Activated T-cell treated with anti-CD3 and anti-CD28 coated beads for 1 hour (primary cell): ENCODE measurements at regions not wholly inside any gene's neighbourhood (a gene's known extent, or its start where the extent isn't known, plus 50 kb on each side); places are given as distances from the start of the nearest gene placed in this dataset.

Experiments
- DNase-seq: peaks from one replicate; pipeline ENCODE4 v3.0.0-alpha.2; 2020; ENCODE audit warnings: low read depth

DNA sequence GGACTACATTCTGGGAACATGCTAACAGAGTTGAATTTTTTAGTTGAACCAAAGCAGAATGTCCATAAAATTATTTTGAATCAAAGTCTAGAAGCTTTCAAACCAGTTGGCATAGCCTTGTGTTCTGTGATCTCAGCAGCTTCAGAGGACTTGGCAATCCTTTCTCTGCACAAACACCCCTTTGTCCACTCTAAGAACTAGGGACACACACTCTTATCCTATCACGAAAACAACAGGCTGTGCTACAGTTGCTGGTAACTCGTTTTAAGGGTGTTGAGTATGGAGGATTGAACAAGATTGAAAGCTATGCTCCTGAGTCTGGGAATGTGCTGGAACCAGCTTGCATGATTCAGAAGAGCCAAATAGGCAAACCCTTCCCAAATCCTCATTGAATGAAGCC, 76.4 kb upstream of the PRSS58 start:
- DNase-seq: no peak

DNA sequence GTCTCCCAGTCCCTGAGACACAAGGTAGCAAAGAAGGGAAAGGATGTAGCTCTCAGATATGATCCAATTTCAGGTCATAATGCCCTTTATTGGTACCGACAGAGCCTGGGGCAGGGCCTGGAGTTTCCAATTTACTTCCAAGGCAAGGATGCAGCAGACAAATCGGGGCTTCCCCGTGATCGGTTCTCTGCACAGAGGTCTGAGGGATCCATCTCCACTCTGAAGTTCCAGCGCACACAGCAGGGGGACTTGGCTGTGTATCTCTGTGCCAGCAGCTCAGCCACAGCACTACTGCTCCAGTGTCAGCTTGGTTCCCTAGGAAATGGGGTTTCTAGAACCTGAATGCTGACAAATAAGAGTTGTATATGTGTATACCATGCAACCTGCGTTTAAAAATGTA, 74.6 kb upstream of the PRSS58 start:
- no peak for DNase-seq

DNA sequence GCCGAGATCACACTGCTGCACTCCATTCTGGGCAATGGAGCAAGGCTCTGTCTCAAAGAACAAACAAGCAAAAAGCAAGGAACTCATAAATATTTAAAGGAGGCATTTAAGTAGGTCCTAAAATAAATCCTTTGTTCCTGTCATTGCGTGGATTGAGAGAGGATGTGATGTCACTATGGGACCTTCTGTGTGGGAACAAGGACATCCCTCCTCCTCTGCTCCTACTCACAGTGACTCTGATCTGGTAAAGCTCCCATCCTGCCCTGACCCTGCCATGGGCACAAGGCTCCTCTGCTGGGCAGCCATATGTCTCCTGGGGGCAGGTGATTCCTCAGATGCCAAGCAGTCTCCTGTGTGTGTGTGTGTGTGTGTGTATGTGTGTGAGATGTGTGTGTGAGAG, 74.1 kb upstream of the PRSS58 start:
- DNase-seq: no peak

DNA sequence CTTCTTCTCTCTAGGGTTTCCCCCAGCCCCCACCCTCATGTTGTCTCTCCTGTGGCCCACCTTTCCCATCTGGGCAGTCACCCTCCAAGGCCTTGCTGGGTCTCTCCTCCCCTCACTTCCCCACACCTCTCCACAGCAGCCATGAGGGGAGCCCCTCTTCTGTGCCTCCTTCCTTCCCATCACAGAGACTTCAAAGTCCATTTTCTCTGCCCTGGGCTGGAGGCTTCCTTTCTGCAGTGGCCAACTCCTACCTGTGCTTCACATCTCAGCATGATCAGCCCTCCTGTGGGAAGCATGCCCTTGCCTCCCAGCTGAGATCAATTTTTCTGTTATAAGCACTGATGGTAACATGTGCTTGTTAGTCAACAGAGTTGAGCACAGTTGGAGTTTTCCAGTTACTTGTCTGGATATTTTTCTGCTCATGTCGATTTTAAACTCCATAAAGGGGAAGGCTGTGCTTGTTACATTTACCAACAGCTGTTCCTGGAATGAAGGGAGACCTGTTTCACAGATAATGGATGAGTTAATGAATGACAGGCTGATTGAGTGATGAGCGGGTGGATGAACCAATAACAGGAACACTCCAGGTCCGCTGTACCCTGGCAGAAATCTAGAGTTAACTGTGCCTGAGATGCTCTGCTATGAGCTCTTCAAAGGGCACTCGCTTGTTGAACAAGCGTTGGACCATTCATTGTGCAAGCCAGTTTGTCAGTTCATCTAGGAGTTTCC, 71.4 kb upstream of the PRSS58 start:
- no peak for DNase-seq

DNA sequence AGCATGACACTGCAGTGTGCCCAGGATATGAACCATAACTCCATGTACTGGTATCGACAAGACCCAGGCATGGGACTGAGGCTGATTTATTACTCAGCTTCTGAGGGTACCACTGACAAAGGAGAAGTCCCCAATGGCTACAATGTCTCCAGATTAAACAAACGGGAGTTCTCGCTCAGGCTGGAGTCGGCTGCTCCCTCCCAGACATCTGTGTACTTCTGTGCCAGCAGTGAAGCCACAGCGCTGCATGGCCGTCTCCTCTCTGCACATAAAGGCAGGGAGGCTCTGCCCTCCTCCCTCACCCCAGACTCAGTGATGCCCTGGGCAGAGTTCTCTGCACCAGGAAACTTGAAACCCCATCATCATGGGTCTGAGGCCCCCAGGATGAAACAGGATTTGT, 70.7 kb upstream of the PRSS58 start:
- no peak for DNase-seq

DNA sequence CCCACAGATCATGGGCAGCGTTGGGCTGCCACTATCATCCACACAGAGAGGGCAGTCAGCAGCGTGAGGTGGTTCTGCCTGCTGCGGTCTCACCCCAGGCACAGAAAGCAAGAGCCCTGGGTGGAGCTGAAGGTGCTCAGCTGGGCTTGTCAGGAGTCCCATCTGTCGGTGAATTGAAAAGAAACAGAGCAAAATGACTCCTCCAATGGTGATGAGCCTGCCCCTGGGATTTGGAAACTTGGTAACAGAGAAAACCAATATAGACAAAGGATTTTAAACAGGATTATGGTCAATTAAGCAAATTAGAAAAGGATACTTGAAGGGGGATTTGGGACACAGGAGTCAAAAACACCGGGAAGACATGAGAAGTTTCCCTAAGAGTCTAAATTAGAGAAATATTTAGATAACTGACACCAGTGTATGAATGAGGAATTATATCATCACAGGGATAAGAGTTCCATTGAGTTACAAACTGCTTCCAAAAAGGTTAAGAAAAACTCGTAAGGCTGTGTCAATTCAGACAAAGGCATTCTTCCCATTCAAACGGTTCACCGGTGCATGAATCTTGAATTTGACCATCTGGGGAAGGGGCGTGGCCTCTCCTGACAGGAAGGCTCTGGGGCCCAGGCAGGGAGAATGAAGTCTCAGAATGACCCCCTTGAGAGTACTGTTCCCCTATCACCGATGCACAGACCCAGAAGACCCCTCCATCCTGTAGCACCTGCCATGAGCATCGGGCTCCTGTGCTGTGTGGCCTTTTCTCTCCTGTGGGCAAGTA, 70.0 kb upstream of the PRSS58 start:
- DNase-seq: no peak

DNA sequence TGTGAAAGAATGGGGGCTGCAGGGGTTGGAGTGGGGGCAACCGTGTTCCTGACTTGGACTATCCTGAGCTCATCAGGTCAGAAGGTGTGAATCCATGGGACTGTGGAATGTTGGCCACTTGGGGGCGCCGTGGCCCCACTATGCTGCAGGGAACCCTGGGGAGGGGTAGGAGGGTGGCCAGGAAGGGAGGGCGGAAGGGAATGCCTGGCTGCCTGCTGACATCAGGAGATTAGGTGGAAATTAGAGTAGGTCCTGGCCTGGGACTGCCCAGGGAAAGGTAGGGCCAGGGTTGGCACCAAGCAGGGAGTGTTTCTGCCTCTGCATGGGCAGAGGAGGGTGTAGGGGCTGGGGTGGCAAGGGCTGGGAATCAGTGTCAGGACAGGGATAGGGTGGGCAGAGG, 65.8 kb upstream of the PRSS58 start:
- DNase-seq: peak; percentile 33

DNA sequence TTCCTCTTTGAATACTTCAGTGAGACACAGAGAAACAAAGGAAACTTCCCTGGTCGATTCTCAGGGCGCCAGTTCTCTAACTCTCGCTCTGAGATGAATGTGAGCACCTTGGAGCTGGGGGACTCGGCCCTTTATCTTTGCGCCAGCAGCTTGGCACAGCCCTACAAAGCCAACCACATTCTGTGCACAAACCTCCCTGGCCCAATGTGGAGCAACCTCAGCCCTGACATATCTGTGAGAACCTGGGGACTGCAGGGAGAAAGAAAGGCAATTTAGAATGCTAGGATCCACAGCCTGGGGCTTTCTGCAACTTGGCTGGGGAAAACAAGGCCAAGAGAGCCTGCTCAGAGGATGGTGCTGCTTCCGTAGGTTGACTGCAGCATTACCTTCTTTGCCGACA, 63.5 kb upstream of the PRSS58 start:
- no peak for DNase-seq

DNA sequence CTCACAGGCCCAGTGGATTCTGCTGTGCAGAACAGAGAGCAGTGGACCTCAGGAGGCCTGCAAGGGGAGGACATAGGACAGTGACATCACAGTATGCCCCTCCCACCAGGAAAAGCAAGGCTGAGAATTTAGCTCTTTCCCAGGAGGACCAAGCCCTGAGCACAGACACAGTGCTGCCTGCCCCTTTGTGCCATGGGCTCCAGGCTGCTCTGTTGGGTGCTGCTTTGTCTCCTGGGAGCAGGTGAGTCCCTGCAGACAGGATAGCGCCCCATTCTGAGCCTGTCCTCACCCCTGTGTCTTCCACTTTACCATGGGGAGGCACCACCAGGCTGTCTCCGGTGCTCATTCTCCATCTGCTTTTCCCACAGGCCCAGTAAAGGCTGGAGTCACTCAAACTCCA, 63.0 kb upstream of the PRSS58 start:
- DNase-seq: no peak

DNA sequence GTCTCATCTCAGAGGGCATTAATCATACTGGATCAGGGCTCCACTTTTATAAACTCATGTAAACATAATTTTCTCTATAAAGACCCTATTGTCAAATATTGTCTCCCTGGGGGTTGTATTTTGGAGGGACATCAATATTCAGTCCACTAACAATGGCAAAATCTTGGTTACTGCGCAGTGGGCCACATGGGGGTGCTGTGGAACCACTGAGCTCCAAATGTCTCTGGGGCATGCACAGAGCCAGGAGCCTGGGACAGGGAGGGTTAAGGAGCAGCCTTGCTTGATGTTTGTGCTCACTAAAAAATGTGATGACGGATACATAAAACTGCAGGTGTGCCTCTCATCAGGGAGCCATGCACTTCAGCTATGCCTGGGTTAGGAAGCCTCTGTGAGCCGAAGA, 62.1 kb upstream of the PRSS58 start:
- DNase-seq: no peak

DNA sequence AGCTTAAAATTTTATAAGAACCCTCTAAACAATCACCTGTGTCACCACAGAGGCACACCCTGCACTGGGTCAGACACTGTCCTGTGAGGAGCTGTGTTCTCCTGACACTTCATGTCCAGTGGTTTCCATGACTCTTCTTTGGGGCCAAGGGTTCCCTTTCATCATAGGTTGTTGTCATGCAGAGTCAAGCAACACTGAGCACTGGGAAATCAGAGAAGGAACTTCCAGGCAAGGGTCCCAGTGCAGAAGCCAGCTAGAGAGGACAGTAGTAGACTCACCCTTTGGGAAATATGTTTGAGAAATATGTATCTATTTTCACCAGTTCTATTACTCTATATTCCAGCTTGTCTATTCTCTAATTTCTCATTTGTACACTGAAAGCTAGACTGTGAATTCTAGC, 56.4 kb upstream of the PRSS58 start:
- DNase-seq: no peak

DNA sequence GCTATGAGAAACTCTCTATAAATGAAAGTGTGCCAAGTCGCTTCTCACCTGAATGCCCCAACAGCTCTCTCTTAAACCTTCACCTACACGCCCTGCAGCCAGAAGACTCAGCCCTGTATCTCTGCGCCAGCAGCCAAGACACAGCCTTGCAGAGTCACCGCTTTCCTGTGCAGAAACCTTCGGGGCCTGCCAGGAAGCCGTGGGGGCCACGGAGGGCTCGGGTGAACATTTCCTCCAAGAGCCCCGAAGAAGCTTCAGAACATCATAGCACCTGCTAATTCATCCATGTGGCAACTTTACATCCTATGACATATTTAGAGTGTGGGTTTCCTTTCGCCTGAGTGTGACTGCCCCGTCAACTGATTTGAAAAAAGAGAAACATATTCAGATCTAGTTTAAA, 55.7 kb upstream of the PRSS58 start:
- DNase-seq: no peak

DNA sequence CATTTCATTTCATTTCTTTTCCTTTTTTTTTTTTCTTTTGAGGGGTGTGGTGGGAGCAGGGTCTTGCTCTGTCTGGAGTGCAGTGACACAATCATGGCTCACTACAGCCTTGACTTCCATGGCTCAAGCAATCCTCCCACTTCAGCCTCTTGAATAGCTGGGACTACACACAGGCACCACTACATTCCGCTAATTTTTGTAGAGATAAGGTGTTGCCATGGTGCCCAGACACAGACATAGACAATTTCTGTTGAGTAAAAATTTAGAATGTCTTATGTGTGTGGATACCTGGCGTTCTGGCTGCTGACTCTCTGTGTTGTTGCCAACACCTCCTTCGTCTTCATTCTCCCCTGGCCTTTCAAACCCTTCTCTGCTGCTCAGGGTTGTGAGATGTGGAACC, 54.0 kb upstream of the PRSS58 start:
- DNase-seq: no peak

DNA sequence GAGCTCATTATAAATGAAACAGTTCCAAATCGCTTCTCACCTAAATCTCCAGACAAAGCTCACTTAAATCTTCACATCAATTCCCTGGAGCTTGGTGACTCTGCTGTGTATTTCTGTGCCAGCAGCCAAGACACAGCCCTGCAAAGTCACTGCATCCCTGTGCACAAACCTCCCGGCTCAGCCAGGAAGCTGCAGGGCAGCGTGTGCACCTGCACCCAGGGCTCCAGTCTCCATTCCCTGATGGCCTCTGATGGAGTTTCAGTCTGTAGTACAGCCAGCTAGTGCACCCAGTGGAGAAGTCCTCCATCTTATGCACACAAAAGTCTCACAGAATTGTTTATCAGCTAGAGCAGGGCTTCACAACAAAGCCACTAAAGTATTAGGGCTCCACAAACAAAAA, 51.1 kb upstream of the PRSS58 start:
- DNase-seq: no peak

DNA sequence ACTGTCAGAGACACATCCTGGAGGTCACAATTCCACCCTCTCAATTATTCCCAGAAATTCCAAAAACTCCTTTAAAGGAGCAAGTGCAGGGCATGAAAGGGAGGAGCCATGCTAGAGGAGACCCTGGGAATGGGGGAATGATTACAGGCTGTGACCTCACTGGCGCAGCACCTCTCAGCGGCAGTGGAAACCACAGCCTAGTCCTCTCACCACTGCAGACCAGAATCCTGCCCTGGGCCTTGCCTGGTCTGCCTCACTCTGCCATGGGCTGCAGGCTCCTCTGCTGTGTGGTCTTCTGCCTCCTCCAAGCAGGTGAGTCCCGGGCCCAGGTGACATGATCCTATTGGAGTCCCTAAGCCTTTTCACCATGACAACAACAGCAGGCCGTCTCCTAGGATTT, 50.5 kb upstream of the PRSS58 start:
- DNase-seq: no peak
